NT2/D1 (cell line): ENCODE measurements at regions not wholly inside any gene's neighbourhood (a gene's known extent, or its start where the extent isn't known, plus 50 kb on each side); places are given as distances from the start of the nearest gene placed in this dataset.

Experiments used
- SUZ12 ChIP-seq: IDR thresholded peaks from 2 replicates; pipeline ENCODE4 v1.6.1; 2011; ENCODE audit not compliant: insufficient read length, insufficient read depth; ENCODE audit errors: extremely low read depth
- YY1 ChIP-seq: IDR thresholded peaks from 2 replicates; pipeline ENCODE4 v1.6.1; 2011; ENCODE audit not compliant: insufficient read length, insufficient read depth
- ZNF274 ChIP-seq: IDR thresholded peaks from 2 replicates; pipeline ENCODE4 v1.6.1; 2011; ENCODE audit warnings: mild to moderate bottlenecking, low read depth, low read length

- TF ChIP-seq YY1 = no peak
- no peak for TF ChIP-seq ZNF274
- TF ChIP-seq SUZ12 = no peak
Measured at GRCh38 chr20:29409833-29410805, 1847.3 kb upstream of the DEFB115 start.
